Stimulated activated CD4-positive, alpha-beta T cell treated with anti-CD3 and anti-CD28 coated beads, Interleukin-1b, Interleukin-23, amount 100 ng/mL, for 24 hours (primary cell): ENCODE measurements at regions not wholly inside any gene's neighbourhood (a gene's known extent, or its start where the extent isn't known, plus 50 kb on each side); places are given as distances from the start of the nearest gene placed in this dataset.

Experiments used
- DNase-seq, 4 experiments: peaks; one replicate each; pipeline ENCODE4 v3.0.0-alpha.2; 2020; ENCODE audit warnings: low read depth in 4 of 4, low spot score in 1 of 4

- no peak for DNase-seq
Measured at GRCh38 chr2:128448331-128449225, 129.9 kb upstream of the HS6ST1 start.

GRCh38 chr2:128449226-128450061, 130.8 kb upstream of the HS6ST1 start:
- DNase-seq = no peak

- no peak for DNase-seq
Measured at GRCh38 chr2:128450211-128451024, 131.8 kb upstream of the HS6ST1 start.

- DNase-seq = no peak
Measured at GRCh38 chr2:128451084-128452023, 132.7 kb upstream of the HS6ST1 start.

GRCh38 chr2:128452024-128452411, 133.3 kb upstream of the HS6ST1 start:
- no peak for DNase-seq

- DNase-seq = no peak
Measured at GRCh38 chr2:128452536-128453530, 134.2 kb upstream of the HS6ST1 start.

GRCh38 chr2:128454980-128455720, 136.5 kb upstream of the HS6ST1 start:
- DNase-seq = no peak

- DNase-seq = no peak
Measured at GRCh38 chr2:128455721-128456050, 137.0 kb upstream of the HS6ST1 start.

GRCh38 chr2:128456281-128456680, 137.6 kb upstream of the HS6ST1 start:
- no peak for DNase-seq

GRCh38 chr2:128457006-128457604, 138.4 kb upstream of the HS6ST1 start:
- DNase-seq = no peak

GRCh38 chr2:128457716-128458115, 139.0 kb upstream of the HS6ST1 start:
- DNase-seq = no peak

- no peak for DNase-seq
Measured at GRCh38 chr2:128458505-128458904, 139.8 kb upstream of the HS6ST1 start.

- DNase-seq = no peak
Measured at GRCh38 chr2:128464456-128464855, 145.8 kb upstream of the HS6ST1 start.

- no peak for DNase-seq
Measured at GRCh38 chr2:128465246-128466170, 146.8 kb upstream of the HS6ST1 start.

GRCh38 chr2:128466376-128466775, 147.7 kb upstream of the HS6ST1 start:
- no peak for DNase-seq

GRCh38 chr2:128466776-128467175, 148.1 kb upstream of the HS6ST1 start:
- no peak for DNase-seq
